Large intestine (tissue), 3 donors: ENCODE measurements at regions not wholly inside any gene's neighbourhood (a gene's known extent, or its start where the extent isn't known, plus 50 kb on each side); places are given as distances from the start of the nearest gene placed in this dataset.

Experiments
- DNase-seq, 2 donors: peaks; one replicate each; pipeline versions ENCODE4 v3.0.0 to v3.0.0-alpha.2; 2013
- H3K27ac ChIP-seq: one replicate; pipeline ENCODE4 v1.5.1; 2013; ENCODE audit warnings: low read length
- H3K27me3 ChIP-seq: 2 replicates; pipeline ENCODE4 v1.6.1; 2013; ENCODE audit warnings: low read length; ENCODE audit not compliant: control insufficient read depth, insufficient read depth
- H3K36me3 ChIP-seq: 2 replicates; pipeline ENCODE4 v1.6.1; 2013; ENCODE audit warnings: low read length; ENCODE audit not compliant: control insufficient read depth, insufficient read depth
- H3K4me1 ChIP-seq: one replicate; pipeline ENCODE4 v1.6.1; 2013; ENCODE audit warnings: low read length; ENCODE audit not compliant: control insufficient read depth, insufficient read depth
- H3K4me3 ChIP-seq: one replicate; pipeline ENCODE4 v1.5.1; 2013; ENCODE audit warnings: low read length
- H3K9me3 ChIP-seq: one replicate; pipeline ENCODE4 v1.6.1; 2013; ENCODE audit warnings: mild to moderate bottlenecking, low read depth, low read length, moderate library complexity; ENCODE audit not compliant: control insufficient read depth
- WGBS: methylation state at CpG from one replicate; pipeline ENCODE4 v1.1.5; 2013; ENCODE audit warnings: low lambda C conversion rate; ENCODE audit not compliant: insufficient coverage; 5-methylcytosine and 5-hydroxymethylcytosine counted together

GRCh38 chr2:56757884-56758545 lies 574.2 kb downstream of the CCDC85A start:
- no peaks in the 10 kb centered on the region for H3K4me1 ChIP-seq
- no peak overlapping the region for H3K27ac ChIP-seq
- no peaks in the 10 kb centered on the region for H3K9me3 ChIP-seq
- H3K4me3 ChIP-seq, result no peak overlapping the region
- H3K27me3 ChIP-seq, result no peaks in the 10 kb centered on the region
- H3K36me3 ChIP-seq, result no peaks in the 10 kb centered on the region
- no peak for DNase-seq
- WGBS, result 100% methylated on average over 1 of the region's 2 CpGs

GRCh38 chr2:56763683-56764082 lies 579.9 kb downstream of the CCDC85A start:
- H3K27me3 ChIP-seq, result no peaks in the 10 kb centered on the region
- H3K9me3 ChIP-seq, result no peaks in the 10 kb centered on the region
- no peak for DNase-seq
- no CpG with 5 or more reads among the region's 2 CpGs for WGBS
- no peak overlapping the region for H3K27ac ChIP-seq
- no peaks in the 10 kb centered on the region for H3K4me1 ChIP-seq
- H3K36me3 ChIP-seq, result no peaks in the 10 kb centered on the region
- H3K4me3 ChIP-seq, result no peak overlapping the region

DNA sequence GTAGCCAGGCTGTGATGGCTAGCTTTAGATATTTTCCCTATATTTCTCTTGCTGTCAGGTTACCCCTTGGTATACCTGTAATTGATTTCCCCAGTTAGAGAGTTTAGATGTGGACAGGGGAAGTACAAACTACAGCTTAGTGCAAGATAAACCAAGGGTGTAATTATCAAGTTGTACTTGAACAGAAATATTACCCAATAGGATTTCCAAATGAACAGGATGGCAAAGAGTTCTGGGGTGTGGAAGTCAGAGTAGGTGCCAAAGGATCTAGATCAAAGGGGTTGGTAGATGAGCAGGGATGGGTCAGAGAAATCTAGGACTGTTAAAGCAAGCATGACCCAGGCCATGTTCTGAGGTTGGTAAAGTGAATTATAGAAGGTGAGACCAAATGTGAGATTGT lies 585.2 kb downstream of the CCDC85A start:
- no peak for DNase-seq
- H3K36me3 ChIP-seq, result no peaks in the 10 kb centered on the region
- no peaks in the 10 kb centered on the region for H3K9me3 ChIP-seq
- H3K4me3 ChIP-seq, result no peak overlapping the region
- no peaks in the 10 kb centered on the region for H3K27me3 ChIP-seq
- H3K27ac ChIP-seq, result no peak overlapping the region
- H3K4me1 ChIP-seq, result no peaks in the 10 kb centered on the region

- WGBS, result no CpG with 5 or more reads among the region's 2 CpGs
- Histone ChIP-seq H3K36me3 (no peaks in the 10 kb centered on the region), H3K4me1 (no peaks in the 10 kb centered on the region), H3K27me3 (no peaks in the 10 kb centered on the region), H3K4me3 (no peak overlapping the region), H3K9me3 (no peaks in the 10 kb centered on the region), H3K27ac (no peak overlapping the region)
- no peak for DNase-seq
These were observed 586.7 kb downstream of the CCDC85A start for GRCh38 chr2:56770490-56770889.

- 93% methylated on average over 2 of the region's 3 CpGs for WGBS
These were observed 600.3 kb downstream of the CCDC85A start for GRCh38 chr2:56784046-56784445.

GRCh38 chr2:56801214-56801613 lies 617.4 kb downstream of the CCDC85A start:
- Histone ChIP-seq H3K9me3 (no peaks in the 10 kb centered on the region), H3K27ac (no peak overlapping the region), H3K4me1 (no peaks in the 10 kb centered on the region), H3K4me3 (no peak overlapping the region), H3K27me3 (no peaks in the 10 kb centered on the region), H3K36me3 (no peaks in the 10 kb centered on the region)
- DNase-seq, result no peak
- WGBS, result 100% methylated on average over 2 of the region's 2 CpGs

More at GRCh38 chr2:56784046-56784445, 600.3 kb downstream of the CCDC85A start:
- no peak for DNase-seq
- Histone ChIP-seq H3K9me3 (no peaks in the 10 kb centered on the region), H3K4me1 (no peaks in the 10 kb centered on the region), H3K4me3 (no peak overlapping the region), H3K27me3 (no peaks in the 10 kb centered on the region), H3K27ac (no peak overlapping the region), H3K36me3 (no peaks in the 10 kb centered on the region)

DNA sequence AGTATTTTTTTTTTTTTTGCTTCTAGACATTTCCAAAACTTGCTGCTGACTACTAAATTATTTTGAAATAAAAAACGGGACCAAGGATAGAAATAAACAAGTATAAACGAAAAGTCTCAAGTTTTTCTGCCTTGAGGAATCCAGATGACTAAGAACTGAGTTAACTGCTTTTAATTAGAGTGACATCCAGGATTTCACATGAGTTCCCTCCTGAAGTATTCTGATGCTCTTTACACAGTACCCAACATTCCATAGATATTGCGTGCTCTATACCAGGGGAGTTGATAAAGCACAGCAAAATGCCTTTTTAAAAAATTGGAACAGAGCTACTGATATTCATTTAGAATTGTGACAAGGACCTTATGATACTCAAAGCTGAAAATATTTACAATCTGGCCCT lies 618.0 kb downstream of the CCDC85A start:
- no CpG with 5 or more reads among the region's 3 CpGs for WGBS
- no peak overlapping the region for H3K4me3 ChIP-seq
- H3K36me3 ChIP-seq, result no peaks in the 10 kb centered on the region
- H3K27ac ChIP-seq, result no peak overlapping the region
- no peak for DNase-seq
- no peaks in the 10 kb centered on the region for H3K9me3 ChIP-seq
- no peaks in the 10 kb centered on the region for H3K27me3 ChIP-seq
- no peaks in the 10 kb centered on the region for H3K4me1 ChIP-seq

GRCh38 chr2:56803596-56803995 lies 619.8 kb downstream of the CCDC85A start:
- no peak for DNase-seq
- Histone ChIP-seq H3K27ac (no peak overlapping the region), H3K4me3 (no peak overlapping the region), H3K27me3 (no peaks in the 10 kb centered on the region), H3K36me3 (no peaks in the 10 kb centered on the region), H3K9me3 (no peaks in the 10 kb centered on the region), H3K4me1 (no peaks in the 10 kb centered on the region)
- WGBS, result no CpG with 5 or more reads among the region's 3 CpGs

GRCh38 chr2:56806924-56807323 lies 623.1 kb downstream of the CCDC85A start:
- WGBS, result no CpG with 5 or more reads among the region's 1 CpG
- no peak for DNase-seq
- H3K9me3 ChIP-seq, result no peaks in the 10 kb centered on the region

DNA sequence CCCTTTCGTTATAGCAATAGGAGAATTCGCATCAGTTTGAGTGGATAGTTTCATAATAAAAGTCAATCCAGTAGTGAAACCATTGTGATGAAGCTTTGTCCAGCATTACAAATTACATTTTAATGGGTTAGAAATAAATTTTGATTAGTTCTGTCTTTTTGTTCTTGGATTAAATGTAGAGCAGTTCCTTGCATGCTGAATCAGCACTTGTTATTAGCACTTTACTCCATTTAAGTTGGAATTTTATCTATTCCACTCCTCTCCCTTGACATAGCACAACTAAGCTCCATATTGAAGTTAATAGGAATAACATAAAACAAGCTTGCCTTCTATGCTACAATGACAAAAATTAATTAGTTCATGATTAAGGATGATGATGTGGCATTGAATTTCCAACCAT lies 624.1 kb downstream of the CCDC85A start:
- DNase-seq, result no peak
- Histone ChIP-seq H3K4me1 (no peaks in the 10 kb centered on the region), H3K27ac (no peak overlapping the region), H3K36me3 (no peaks in the 10 kb centered on the region), H3K9me3 (no peaks in the 10 kb centered on the region), H3K4me3 (no peak overlapping the region), H3K27me3 (no peaks in the 10 kb centered on the region)
- WGBS, result 100% methylated on average over 2 of the region's 2 CpGs

More at GRCh38 chr2:56806924-56807323, 623.1 kb downstream of the CCDC85A start:
- H3K4me1 ChIP-seq, result no peaks in the 10 kb centered on the region
- H3K36me3 ChIP-seq, result no peaks in the 10 kb centered on the region
- H3K27ac ChIP-seq, result no peak overlapping the region
- no peaks in the 10 kb centered on the region for H3K27me3 ChIP-seq
- H3K4me3 ChIP-seq, result no peak overlapping the region

- Histone ChIP-seq H3K4me1 (no peaks in the 10 kb centered on the region), H3K36me3 (no peaks in the 10 kb centered on the region), H3K27me3 (no peaks in the 10 kb centered on the region), H3K4me3 (no peak overlapping the region), H3K9me3 (no peaks in the 10 kb centered on the region), H3K27ac (no peak overlapping the region)
- no CpG with 5 or more reads among the region's 2 CpGs for WGBS
- DNase-seq, result no peak
These were observed 627.6 kb downstream of the CCDC85A start for GRCh38 chr2:56811401-56811800.
